NCI-H2227 treated with DMSO at 0.1 percent for 48 hours (cell line): ENCODE measurements at regions not wholly inside any gene's neighbourhood (a gene's known extent, or its start where the extent isn't known, plus 50 kb on each side); places are given as distances from the start of the nearest gene placed in this dataset.

ENCODE experiments used
- DNase-seq: peaks from one replicate; lab custom pipeline; 2025; lab: John Stamatoyannopoulos, UW

- DNase-seq: no peak
Observed at GRCh38 chr5:118687661-118688621, 300.4 kb downstream of the DTWD2 start.

GRCh38 chr5:118687100-118687499 lies 301.2 kb downstream of the DTWD2 start:
- no peak for DNase-seq

GRCh38 chr5:118681655-118682054 lies 306.7 kb downstream of the DTWD2 start:
- no peak for DNase-seq

GRCh38 chr5:118679264-118679940 lies 308.9 kb downstream of the DTWD2 start:
- DNase-seq: no peak

DNA sequence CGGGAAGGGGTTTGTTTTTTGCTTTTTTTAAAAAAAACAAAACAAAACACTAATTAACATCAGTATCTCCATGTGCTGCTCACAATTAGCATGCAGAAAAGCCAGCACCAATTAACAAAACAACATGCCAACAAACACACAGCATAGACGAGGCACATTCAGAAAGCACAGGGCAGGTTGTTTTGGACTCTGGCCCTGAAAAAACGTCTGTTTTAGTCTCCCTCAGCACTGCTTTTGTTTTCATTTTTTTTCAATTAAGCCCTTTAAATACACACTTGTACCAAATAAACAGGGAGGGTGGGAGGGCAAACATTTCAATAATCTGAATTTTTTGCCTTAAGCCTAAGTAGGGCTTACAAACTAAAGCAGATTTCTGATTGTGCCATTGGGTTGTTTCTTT lies 309.6 kb downstream of the DTWD2 start:
- DNase-seq: no peak

- DNase-seq: no peak
Observed at GRCh38 chr5:118675247-118675646, 313.1 kb downstream of the DTWD2 start.

DNA sequence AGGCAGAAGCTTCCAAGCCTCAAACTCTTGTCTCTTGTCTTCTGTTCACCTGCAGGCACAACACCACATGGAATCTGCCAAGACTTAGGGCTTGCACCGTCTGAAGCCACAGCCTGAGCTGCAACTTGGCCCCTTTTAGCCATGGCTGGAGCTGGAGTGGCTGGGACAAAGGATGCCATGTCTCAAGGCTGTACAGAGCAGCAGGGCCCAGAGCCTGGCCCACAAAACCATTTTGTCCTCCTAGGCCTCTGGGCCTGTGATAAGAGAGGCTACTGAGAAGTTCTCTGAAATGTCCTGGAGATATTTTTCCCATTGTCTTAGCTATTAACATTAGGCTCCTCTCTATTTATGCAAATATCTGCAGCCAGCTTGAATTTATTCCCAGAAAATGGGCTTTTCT lies 330.8 kb downstream of the DTWD2 start:
- DNase-seq: no peak

DNA sequence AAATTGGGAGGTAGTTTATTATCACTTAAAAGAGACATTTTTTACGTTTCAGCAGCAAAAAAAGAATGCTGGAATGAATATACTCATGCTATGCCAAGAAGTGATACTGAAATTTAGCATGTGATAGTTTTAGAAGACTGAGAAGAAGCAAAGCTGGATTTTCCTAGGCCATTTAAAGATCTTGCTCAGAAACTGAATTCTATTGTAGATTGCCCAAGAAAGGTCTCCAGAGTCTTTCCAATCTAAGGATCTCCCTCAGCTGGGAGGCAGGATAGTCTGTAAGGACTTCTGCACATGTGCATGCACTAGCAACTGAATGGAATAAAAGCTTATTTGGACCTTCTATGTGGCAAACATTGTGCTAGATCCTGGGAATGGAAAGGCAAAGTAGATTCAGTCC lies 334.5 kb downstream of the DTWD2 start:
- no peak for DNase-seq

GRCh38 chr5:118653183-118653582 lies 335.2 kb downstream of the DTWD2 start:
- no peak for DNase-seq

- no peak for DNase-seq
Observed at GRCh38 chr5:118651002-118651401, 337.3 kb downstream of the DTWD2 start.

- DNase-seq: no peak
Observed at GRCh38 chr5:118647587-118647986, 340.8 kb downstream of the DTWD2 start.

- DNase-seq: no peak
Observed at GRCh38 chr5:118646917-118647316, 341.4 kb downstream of the DTWD2 start.

- DNase-seq: no peak
Observed at GRCh38 chr5:118637947-118638670, 350.2 kb downstream of the DTWD2 start.

- DNase-seq: no peak
Observed at GRCh38 chr5:118628660-118629354, 359.5 kb downstream of the DTWD2 start.

DNA sequence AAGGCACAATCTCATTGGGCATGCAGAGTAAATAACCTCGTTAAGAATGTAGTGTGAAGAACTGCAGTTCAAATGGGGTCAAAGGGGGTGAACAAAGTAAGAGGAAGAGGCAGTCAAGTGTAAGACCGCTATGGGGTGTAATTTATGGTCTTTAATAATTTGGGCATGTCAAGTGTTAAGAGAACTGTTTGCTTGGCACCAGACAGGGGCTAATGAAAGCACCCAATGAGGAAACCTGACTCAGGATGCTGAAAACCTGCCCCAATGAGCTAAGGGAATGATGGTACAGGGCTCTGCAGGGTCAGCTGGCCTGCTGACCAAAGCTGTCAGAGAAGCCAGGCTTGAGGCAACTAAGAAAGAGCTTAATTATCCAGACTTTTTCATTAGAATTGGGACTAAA lies 368.1 kb downstream of the DTWD2 start:
- no peak for DNase-seq

DNA sequence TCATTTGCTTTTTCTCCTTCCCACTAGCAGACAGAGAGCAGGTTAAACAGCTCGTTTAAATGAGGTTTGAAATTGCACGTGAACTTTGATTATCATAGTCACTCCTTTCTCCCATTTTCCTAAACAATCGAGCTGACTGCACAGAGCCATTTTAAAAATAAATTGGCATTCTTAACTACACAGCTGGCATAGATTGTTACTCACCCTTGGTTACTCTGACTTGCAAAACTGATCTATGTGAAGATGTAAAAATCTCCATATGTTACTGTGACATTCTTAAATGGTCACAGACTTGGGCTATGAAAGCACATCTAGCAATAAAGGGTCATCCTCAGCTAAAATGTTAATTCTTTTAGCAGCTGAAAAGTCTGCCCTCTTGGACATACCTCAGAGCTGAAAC lies 368.5 kb downstream of the DTWD2 start:
- no peak for DNase-seq

DNA sequence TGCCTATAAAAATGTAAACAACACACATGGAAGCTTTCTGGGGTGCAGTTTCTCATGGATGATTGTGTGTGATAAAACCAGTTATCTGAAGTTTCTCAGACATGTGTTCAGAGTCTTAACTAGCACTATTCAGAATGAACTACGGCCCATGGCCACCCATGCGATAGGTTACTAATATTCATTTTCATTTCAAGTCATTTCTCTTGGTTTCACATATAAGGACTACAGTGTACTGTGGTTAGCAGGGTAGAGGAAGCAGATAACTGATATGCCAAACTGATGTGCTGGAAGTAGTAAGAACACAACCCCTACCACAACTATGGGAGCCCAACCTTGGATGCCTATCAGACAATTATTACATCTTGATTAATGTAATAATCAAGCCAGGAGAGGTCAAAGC lies 372.1 kb downstream of the DTWD2 start:
- no peak for DNase-seq

GRCh38 chr5:118614731-118615456 lies 373.5 kb downstream of the DTWD2 start:
- DNase-seq: no peak

DNA sequence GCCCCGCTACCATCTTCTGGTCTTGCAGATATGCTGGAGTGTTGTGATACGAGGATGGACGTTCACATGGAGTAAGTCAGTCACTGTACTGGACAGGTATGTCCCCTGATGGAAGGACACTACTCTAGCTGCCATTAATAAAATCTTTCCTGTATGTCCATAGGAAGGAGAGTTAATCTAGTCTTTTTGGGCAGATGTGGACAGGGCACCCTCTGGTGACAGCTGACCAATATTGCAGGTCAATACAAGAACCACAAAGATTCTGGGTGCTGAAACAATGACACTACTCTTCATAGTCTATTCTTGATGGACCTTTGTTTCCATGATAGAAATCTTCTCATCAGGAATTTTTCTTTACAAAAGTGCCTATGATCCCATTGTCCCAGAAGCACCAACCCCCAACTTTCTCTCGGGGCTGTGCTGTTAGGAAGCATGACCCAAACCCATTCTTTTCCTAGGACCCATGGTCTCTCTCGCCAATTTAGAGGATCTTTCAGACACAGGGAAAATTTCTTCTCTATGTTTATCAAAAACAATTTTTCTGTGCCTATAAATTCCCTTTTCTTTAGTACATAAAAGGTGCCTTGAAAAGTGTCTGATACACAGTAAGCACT lies 376.9 kb downstream of the DTWD2 start:
- no peak for DNase-seq

DNA sequence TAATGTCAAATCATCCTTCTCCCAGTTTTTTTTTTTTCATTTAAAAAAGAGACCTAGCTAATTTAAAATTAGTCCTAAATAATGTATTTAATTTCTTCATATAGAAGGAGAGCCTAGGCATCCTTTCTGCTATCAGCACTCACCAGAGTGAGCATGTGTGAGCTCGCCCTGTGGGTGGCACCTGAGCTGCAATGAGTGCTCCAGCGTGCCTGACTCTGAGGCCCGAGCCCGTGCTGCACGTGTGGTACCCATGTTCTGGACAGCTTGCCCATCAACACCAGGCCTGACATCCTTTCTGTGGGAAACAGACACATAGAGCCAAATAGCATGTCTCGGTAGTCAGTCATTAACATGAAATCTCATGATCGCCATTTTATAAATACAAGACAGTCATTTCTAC lies 381.4 kb downstream of the DTWD2 start:
- DNase-seq: no peak

GRCh38 chr5:118605761-118606160 lies 382.6 kb downstream of the DTWD2 start:
- no peak for DNase-seq
